Caco-2 (cell line): ENCODE measurements at regions not wholly inside any gene's neighbourhood (a gene's known extent, or its start where the extent isn't known, plus 50 kb on each side); places are given as distances from the start of the nearest gene placed in this dataset.

Source experiments
- BruUV-seq: library from RNA; stranded (reverse); fragments of 400-500 nt; replicated peaks from 2 replicates; lab custom pipeline; 2021; lab: Mats Ljungman, UMichigan
- CTCF ChIA-PET: fragments of 300-600 bp; sonication (Branson Sonifier 250); formaldehyde crosslinking; loops from one replicate; lab custom pipeline; 2022; ENCODE audit warnings: antibody characterized with exemption; lab: Charles Lee
- POLR2A ChIA-PET: fragments of 300-600 bp; sonication (Branson Sonifier 250); formaldehyde crosslinking; loops from one replicate; lab custom pipeline; 2022; ENCODE audit warnings: antibody characterized with exemption; lab: Charles Lee
- DNase-seq, 2 experiments: peaks; one replicate each; pipeline versions ENCODE4 v3.0.0 to v3.0.0-alpha.2; 2020 to 2022
- H3K27me3 ChIP-seq: replicated peaks from 2 replicates; pipeline ENCODE4 v1.6.0; 2011; ENCODE audit warnings: low read length; ENCODE audit not compliant: control insufficient read depth, insufficient read depth
- H3K36me3 ChIP-seq: 2 replicates; pipeline ENCODE4 v1.5.1; 2011; ENCODE audit warnings: low read length; ENCODE audit not compliant: control insufficient read depth, insufficient read depth
- H3K4me1 ChIP-seq: fragments of 250-450 bp; sonication (Bioruptor Pico); 2 replicates; pipeline ENCODE4 v1.5.1; 2020; ENCODE audit warnings: mild to moderate bottlenecking
- H3K4me3 ChIP-seq: 2 replicates; pipeline ENCODE4 v1.5.1; 2011; ENCODE audit warnings: low read depth, mild to moderate bottlenecking, control low read depth, low read length
- H3K9me3 ChIP-seq: fragments of 250-450 bp; sonication (Bioruptor Pico); 2 replicates; pipeline ENCODE4 v1.5.1; 2020; ENCODE audit warnings: mild to moderate bottlenecking, moderate library complexity
- H3K27ac Mint-ChIP-seq: one replicate; pipeline ENCODE4 v1.8.0; 2022; ENCODE audit warnings: mixed read lengths; ENCODE audit not compliant: unreplicated experiment
- H3K27me3 Mint-ChIP-seq: one replicate; pipeline ENCODE4 v1.8.0; 2022; ENCODE audit warnings: mixed read lengths; ENCODE audit not compliant: insufficient read depth, unreplicated experiment
- H3K36me3 Mint-ChIP-seq: one replicate; pipeline ENCODE4 v1.8.0; 2022; ENCODE audit warnings: mild to moderate bottlenecking, mixed read lengths; ENCODE audit not compliant: insufficient read depth, unreplicated experiment
- H3K4me1 Mint-ChIP-seq: one replicate; pipeline ENCODE4 v1.8.0; 2022; ENCODE audit warnings: low read depth, mixed read lengths; ENCODE audit not compliant: unreplicated experiment
- H3K4me3 Mint-ChIP-seq: one replicate; pipeline ENCODE4 v1.8.0; 2022; ENCODE audit warnings: mild to moderate bottlenecking, moderate library complexity, mixed read lengths; ENCODE audit not compliant: unreplicated experiment
- H3K9me3 Mint-ChIP-seq: one replicate; pipeline ENCODE4 v1.8.0; 2022; ENCODE audit warnings: mixed read lengths; ENCODE audit not compliant: unreplicated experiment
- intact Hi-C: fragments of 100-400 bp; cut with micrococcal nuclease; formaldehyde crosslinking; loops from one replicate; pipeline ENCODE4 v1.10.0; 2022; ENCODE audit not compliant: unreplicated experiment
- TF ChIP-seq, protein P1 (sequence below), 2 experiments: fragments of 200-600 bp in 1 of 2; IDR thresholded peaks; 1 replicate in 1 of 2; 2 replicates in 1 of 2; pipeline versions ENCODE4 v1.5.1 to v1.8.0; 2011 to 2022; ENCODE audit warnings: antibody characterized with exemption in 1 of 2, control low read depth in 1 of 2, inconsistent platforms in 1 of 2, low read depth in 1 of 2, low read length in 1 of 2, mild to moderate bottlenecking in 1 of 2, moderate library complexity in 1 of 2; ENCODE audit not compliant: insufficient read depth in 1 of 2, severe bottlenecking in 1 of 2, unreplicated experiment in 1 of 2

DNA sequence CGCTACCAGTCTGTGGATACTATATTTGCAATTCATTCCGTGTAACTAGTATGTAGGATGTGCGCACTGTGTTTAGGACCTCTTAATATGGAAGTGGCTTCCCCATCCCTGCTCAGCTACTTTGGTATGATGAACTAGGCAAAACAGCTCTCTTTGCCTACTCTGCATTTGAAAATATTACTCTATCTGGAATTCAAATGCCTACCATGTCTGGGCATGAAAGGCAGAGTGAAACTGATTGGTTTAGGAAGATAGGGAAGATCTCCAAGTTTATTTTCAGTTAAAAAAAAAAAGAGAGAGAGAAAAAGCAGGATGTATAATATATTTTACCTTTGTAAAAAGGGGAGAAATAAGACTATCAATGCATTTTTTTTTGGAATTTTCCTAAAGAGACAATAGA lies 74.1 kb upstream of the ELL2 start:
- BruUV-seq: no TSS peak

DNA sequence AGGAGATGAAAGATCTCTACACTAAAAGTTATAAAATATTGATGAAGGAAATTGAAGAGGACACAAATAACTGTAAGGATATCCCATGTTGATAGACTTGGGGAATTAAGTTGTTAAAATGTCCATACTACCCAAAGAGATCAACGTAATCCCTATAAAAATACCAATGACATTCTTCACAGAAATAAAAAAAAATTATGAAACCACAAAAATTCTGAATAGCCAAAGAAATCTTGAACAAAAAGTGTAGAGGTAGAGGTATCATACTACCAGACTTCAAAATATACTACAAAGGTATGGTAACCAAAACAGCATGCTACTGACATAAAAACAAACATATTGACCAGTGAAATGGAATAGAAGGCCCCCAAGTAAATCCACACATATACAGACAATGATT lies 71.5 kb upstream of the ELL2 start:
- Histone ChIP-seq H3K4me1 (no peaks in the 10 kb centered on the region), H3K36me3 (no peaks in the 10 kb centered on the region), H3K9me3 (no peaks in the 10 kb centered on the region), H3K27me3 (no peaks in the 10 kb centered on the region), H3K4me3 (no peak overlapping the region)
- intact Hi-C loops: no loop called here
- no TSS peak for BruUV-seq
- Mint-ChIP-seq H3K36me3 (no peaks in the 10 kb centered on the region), H3K27ac (no peak overlapping the region), H3K4me1 (peaks cover 7% of the 10 kb centered on the region), H3K27me3 (no peaks in the 10 kb centered on the region), H3K4me3 (no peak overlapping the region), H3K9me3 (no peaks in the 10 kb centered on the region)
- ChIA-PET POLR2A (no interaction called here), CTCF (no interaction called here)
- no peak for DNase-seq
- TF ChIP-seq, protein P1, sequence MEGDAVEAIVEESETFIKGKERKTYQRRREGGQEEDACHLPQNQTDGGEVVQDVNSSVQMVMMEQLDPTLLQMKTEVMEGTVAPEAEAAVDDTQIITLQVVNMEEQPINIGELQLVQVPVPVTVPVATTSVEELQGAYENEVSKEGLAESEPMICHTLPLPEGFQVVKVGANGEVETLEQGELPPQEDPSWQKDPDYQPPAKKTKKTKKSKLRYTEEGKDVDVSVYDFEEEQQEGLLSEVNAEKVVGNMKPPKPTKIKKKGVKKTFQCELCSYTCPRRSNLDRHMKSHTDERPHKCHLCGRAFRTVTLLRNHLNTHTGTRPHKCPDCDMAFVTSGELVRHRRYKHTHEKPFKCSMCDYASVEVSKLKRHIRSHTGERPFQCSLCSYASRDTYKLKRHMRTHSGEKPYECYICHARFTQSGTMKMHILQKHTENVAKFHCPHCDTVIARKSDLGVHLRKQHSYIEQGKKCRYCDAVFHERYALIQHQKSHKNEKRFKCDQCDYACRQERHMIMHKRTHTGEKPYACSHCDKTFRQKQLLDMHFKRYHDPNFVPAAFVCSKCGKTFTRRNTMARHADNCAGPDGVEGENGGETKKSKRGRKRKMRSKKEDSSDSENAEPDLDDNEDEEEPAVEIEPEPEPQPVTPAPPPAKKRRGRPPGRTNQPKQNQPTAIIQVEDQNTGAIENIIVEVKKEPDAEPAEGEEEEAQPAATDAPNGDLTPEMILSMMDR (IDR thresholded peaks at IDR 0.05; ENCODE audit: insufficient read depth in 1 of 2, low read depth in 1 of 2, low read length in 1 of 2, severe bottlenecking in 1 of 2, unreplicated experiment in 1 of 2): no peak

More for the DNA sequence above, 74.1 kb upstream of the ELL2 start:
- ChIA-PET POLR2A (no interaction called here), CTCF (no interaction called here)
- TF ChIP-seq, protein P1 (IDR thresholded peaks at IDR 0.05; ENCODE audit: insufficient read depth in 1 of 2, low read depth in 1 of 2, low read length in 1 of 2, severe bottlenecking in 1 of 2, unreplicated experiment in 1 of 2): no peak
- DNase-seq: no peak
- H3K36me3 ChIP-seq: no peaks in the 10 kb centered on the region
- H3K4me3 Mint-ChIP-seq: no peak overlapping the region
- no peaks in the 10 kb centered on the region for H3K27me3 ChIP-seq
- H3K4me3 ChIP-seq: no peak overlapping the region
- peaks cover 7% of the 10 kb centered on the region for H3K4me1 Mint-ChIP-seq
- intact Hi-C loops: loop anchor here (5.0 kb wide), 1 partner anchor 48 kb away; no protein-coding TSS in a partner anchor
- H3K27ac Mint-ChIP-seq: no peak overlapping the region
- no peaks in the 10 kb centered on the region for H3K9me3 Mint-ChIP-seq
- H3K4me1 ChIP-seq: no peaks in the 10 kb centered on the region
- no peaks in the 10 kb centered on the region for H3K27me3 Mint-ChIP-seq
- H3K36me3 Mint-ChIP-seq: no peaks in the 10 kb centered on the region
- H3K9me3 ChIP-seq: no peaks in the 10 kb centered on the region

DNA sequence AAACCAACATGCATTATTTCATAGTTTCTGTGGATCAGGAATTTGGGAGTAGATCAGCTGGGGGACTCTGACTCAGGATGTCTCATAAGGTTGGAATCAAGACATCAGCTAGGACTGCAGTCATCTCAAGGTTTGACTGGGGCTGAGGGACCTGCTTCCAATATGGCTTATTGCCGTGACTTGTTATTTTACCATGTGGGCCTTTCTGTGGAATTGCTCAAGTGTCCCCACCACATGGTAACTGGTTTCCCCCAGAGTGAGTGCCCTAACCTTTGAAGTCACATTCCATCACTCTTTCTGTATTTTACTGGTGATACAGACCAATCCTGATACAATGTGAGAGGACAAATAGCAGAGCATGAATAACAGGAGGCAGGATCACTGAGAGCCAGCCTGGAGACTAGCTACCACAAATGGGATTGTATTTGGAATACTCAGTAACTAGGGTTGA lies 70.2 kb upstream of the ELL2 start:
- no peaks in the 10 kb centered on the region for H3K4me1 ChIP-seq
- ChIA-PET POLR2A (no interaction called here), CTCF (no interaction called here)

More for the DNA sequence above, 70.2 kb upstream of the ELL2 start:
- TF ChIP-seq, protein P1 (IDR thresholded peaks at IDR 0.05; ENCODE audit: insufficient read depth in 1 of 2, low read depth in 1 of 2, low read length in 1 of 2, severe bottlenecking in 1 of 2, unreplicated experiment in 1 of 2): no peak
- Histone ChIP-seq H3K4me3 (no peak overlapping the region), H3K27me3 (no peaks in the 10 kb centered on the region), H3K9me3 (no peaks in the 10 kb centered on the region), H3K36me3 (no peaks in the 10 kb centered on the region)
- BruUV-seq: no TSS peak
- DNase-seq: no peak
- H3K9me3 Mint-ChIP-seq: no peaks in the 10 kb centered on the region
- H3K4me1 Mint-ChIP-seq: peaks cover 2% of the 10 kb centered on the region
- no peak overlapping the region for H3K4me3 Mint-ChIP-seq
- H3K27ac Mint-ChIP-seq: no peak overlapping the region
- intact Hi-C loops: no loop called here
- H3K27me3 Mint-ChIP-seq: no peaks in the 10 kb centered on the region
- H3K36me3 Mint-ChIP-seq: no peaks in the 10 kb centered on the region
